Erythroblast (primary cell): ENCODE measurements at regions not wholly inside any gene's neighbourhood (a gene's known extent, or its start where the extent isn't known, plus 50 kb on each side); places are given as distances from the start of the nearest gene placed in this dataset.

ENCODE experiments used
- GATA1 ChIP-seq: IDR thresholded peaks from 2 replicates; pipeline ENCODE4 v1.6.1; 2011; ENCODE audit warnings: low read depth, mild to moderate bottlenecking, control low read depth, low read length, moderate library complexity
- POLR2A ChIP-seq: IDR thresholded peaks from 2 replicates; pipeline ENCODE4 v1.6.1; 2011; ENCODE audit warnings: mild to moderate bottlenecking, low read length

DNA sequence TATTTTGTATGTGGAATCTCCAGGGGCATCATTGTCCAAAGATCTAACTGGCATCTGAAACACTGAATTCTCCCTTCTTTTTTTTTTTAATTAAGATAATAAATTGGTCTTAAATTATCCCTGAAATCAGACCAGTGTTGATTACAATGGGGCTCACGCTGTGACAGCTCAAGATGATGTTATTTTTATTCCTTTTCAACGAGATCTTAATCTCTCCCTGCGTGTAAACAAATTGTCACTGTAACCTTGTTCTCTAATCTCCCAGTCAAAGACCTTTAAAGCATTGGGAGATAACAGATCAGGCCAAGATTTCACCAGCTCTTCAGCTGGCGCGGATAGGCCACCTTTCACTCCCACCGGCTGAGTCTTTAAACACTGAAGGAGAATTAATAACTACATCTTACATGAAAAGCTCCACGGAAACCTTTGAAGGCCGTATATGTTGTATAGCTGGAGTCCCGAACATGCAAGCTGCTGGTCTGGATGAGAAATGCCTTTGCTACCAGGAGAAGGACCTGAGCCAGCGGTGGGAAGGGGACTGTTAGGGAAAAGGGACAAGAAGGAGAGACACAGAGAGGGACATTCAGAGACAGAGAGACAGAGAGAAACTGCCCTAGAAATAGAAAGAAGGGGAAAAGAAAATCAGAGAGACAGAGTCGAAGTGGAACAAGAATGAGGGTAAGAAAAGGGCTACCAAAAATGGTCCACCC, 418.8 kb upstream of the NR2F2 start:
- TF ChIP-seq POLR2A (no peak), GATA1 (no peak)
